Esophagus (tissue), 2 donors: ENCODE measurements at regions not wholly inside any gene's neighbourhood (a gene's known extent, or its start where the extent isn't known, plus 50 kb on each side); places are given as distances from the start of the nearest gene placed in this dataset.

Source experiments
- H3K27ac ChIP-seq, 2 donors: one replicate each; pipeline ENCODE4 v1.5.1; 2013; ENCODE audit warnings: low read depth in 2 of 2, mild to moderate bottlenecking in 2 of 2, inconsistent platforms in 1 of 2, low read length in 1 of 2, moderate library complexity in 1 of 2
- H3K27me3 ChIP-seq, 2 donors: one replicate each; pipeline ENCODE4 v1.6.1; 2013; ENCODE audit warnings: low read length in 2 of 2, control low read depth in 1 of 2, mild to moderate bottlenecking in 1 of 2; ENCODE audit not compliant: insufficient read depth in 2 of 2, control insufficient read depth in 1 of 2
- H3K36me3 ChIP-seq, 2 donors: one replicate each; pipeline ENCODE4 v1.6.1; 2013; ENCODE audit warnings: low read length in 1 of 2; ENCODE audit not compliant: control insufficient read depth in 2 of 2, insufficient read depth in 2 of 2
- H3K4me1 ChIP-seq, 2 donors: one replicate each; pipeline ENCODE4 v1.6.1; 2013; ENCODE audit warnings: low read length in 1 of 2; ENCODE audit not compliant: control insufficient read depth in 2 of 2, insufficient read depth in 2 of 2
- H3K4me3 ChIP-seq, 2 donors: one replicate each; pipeline ENCODE4 v1.5.1; 2013; ENCODE audit warnings: low read length in 2 of 2, mild to moderate bottlenecking in 2 of 2, low read depth in 1 of 2, moderate library complexity in 1 of 2
- H3K9me3 ChIP-seq, 2 donors: one replicate each; pipeline ENCODE4 v1.6.1; 2013; ENCODE audit warnings: mild to moderate bottlenecking in 2 of 2, low read depth in 1 of 2, low read length in 1 of 2, moderate library complexity in 1 of 2; ENCODE audit not compliant: control insufficient read depth in 2 of 2, insufficient read depth in 1 of 2
- WGBS, 2 donors: extraction: QIAGEN DNeasy Blood & Tissue Kit; methylation state at CpG; one replicate each; pipeline ENCODE4 v1.1.7; 2013; 5-methylcytosine and 5-hydroxymethylcytosine counted together
- donor health status: healthy with polysubstance abuse.
- donor health status: Bipolar disorder and iron deficiency.

DNA sequence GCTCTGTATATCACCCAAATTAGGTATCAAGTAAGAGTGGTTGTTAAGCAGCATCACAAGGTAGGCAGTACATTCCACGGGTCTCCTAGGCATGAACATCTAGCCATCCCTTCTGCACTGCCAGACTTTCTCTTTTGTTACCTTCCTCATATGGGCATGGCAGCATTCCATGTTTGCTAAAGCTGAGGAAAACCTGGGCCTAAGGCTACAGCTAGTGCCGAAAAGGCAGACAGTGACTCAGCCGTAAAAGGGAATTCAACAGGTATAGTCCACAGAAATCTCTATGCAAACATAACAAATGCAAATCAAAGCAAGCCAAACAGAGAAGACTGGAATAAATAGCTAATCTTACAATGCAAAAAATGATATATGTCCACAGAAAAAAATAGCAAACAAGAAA lies 645.4 kb downstream of the ZBBX start:
- Histone ChIP-seq H3K4me1 (no peaks in the 10 kb centered on the region), H3K27ac (no peak overlapping the region), H3K9me3 (no peaks in the 10 kb centered on the region), H3K36me3 (no peaks in the 10 kb centered on the region), H3K27me3 (no peaks in the 10 kb centered on the region), H3K4me3 (no peak overlapping the region)
- WGBS, 2 donors, result 50 to 72% methylated on average over 3 of the region's 3 CpGs

DNA sequence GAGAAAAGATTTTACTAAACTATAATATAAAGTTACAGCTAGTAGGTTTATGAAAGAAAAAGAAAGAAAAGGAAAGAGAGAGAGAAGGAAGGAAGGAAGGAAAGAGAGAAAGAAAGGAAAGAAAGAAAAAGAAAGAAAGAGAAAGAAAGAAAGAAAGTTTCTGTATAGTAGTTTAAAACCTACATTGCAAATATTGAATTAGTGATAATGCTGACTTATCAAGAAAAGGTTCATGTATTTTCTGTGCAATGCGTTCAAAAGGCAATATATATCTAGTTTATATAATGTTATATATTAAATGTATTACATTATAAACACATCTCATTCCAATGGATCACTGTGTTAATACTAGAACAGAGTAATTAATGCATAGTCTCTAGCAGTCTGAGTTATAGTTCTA lies 648.4 kb downstream of the ZBBX start:
- Histone ChIP-seq H3K4me1 (no peaks in the 10 kb centered on the region), H3K27me3 (no peaks in the 10 kb centered on the region), H3K9me3 (no peaks in the 10 kb centered on the region), H3K27ac (no peak overlapping the region), H3K4me3 (no peak overlapping the region), H3K36me3 (no peaks in the 10 kb centered on the region)
- 66 to 85% methylated on average over 1 of the region's 1 CpG for WGBS, 2 donors

DNA sequence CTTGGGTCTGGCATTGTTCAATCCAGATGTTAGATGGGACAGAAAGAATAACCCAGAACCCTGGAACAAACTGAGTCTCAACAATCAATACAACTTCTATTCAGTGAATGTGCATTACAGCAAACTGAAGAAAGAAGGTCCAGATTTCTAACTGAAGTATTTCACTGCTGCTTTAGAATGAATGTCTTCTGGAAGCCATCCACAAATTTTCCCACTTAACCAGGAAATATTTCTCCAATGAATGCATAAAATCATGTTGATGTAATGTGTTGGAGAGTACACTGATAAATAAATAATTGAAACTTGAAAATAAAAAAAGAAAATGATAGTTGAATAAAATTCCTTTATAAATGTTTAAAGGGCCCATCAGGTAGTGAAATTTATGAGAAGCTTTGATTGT lies 658.6 kb downstream of the ZBBX start:
- H3K9me3 ChIP-seq, result no peaks in the 10 kb centered on the region
- no peak overlapping the region for H3K27ac ChIP-seq
- no peaks in the 10 kb centered on the region for H3K36me3 ChIP-seq
- H3K4me3 ChIP-seq, result no peak overlapping the region
- no peaks in the 10 kb centered on the region for H3K27me3 ChIP-seq
- H3K4me1 ChIP-seq, result no peaks in the 10 kb centered on the region

DNA sequence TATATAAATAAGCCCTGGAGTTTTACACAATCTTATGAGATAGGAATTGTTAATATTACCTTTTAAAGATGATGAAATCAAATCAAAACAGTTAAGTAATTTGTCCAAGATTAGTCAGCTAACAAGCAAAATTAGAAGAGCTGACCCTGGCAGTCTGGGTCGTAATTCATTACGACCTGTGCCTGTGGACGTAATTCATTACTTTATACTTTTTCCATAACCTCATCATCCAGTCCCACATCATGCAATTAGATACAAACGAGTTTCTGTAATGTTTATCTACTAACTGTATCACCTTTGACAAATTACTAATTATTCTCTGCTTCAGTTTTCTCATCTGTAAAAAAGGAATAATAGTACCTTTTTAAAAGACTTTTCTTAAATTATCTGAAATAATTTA lies 665.9 kb downstream of the ZBBX start:
- no peak overlapping the region for H3K27ac ChIP-seq
- no peaks in the 10 kb centered on the region for H3K9me3 ChIP-seq
- WGBS, 2 donors, result 57 to 69% methylated on average over 4 of the region's 4 CpGs
- H3K36me3 ChIP-seq, result no peaks in the 10 kb centered on the region
- no peaks in the 10 kb centered on the region for H3K4me1 ChIP-seq
- no peak overlapping the region for H3K4me3 ChIP-seq
- H3K27me3 ChIP-seq, result no peaks in the 10 kb centered on the region

DNA sequence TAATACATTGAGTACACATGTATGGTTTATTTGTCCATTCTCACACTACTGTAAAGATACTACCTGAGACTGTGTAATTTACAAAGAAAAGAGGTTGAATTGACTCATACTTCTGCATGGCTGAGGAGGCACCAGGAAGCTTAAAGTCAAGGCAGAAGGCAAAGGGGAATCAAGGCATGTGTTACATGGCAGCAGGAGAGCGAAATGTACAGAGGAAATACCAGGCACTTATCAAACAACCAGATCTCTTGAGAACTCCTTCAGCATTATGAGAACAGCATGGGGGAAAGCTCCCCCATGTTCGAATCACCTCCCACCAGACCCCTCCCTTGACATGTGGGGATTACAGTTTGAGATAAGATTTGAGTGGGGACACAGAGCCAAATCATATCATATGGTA lies 666.3 kb downstream of the ZBBX start:
- H3K36me3 ChIP-seq, result no peaks in the 10 kb centered on the region
- no peaks in the 10 kb centered on the region for H3K27me3 ChIP-seq
- 29 to 47% methylated on average over 2 of the region's 2 CpGs for WGBS, 2 donors
- no peaks in the 10 kb centered on the region for H3K9me3 ChIP-seq
- H3K4me1 ChIP-seq, result no peaks in the 10 kb centered on the region
- H3K27ac ChIP-seq, result no peak overlapping the region
- no peak overlapping the region for H3K4me3 ChIP-seq

DNA sequence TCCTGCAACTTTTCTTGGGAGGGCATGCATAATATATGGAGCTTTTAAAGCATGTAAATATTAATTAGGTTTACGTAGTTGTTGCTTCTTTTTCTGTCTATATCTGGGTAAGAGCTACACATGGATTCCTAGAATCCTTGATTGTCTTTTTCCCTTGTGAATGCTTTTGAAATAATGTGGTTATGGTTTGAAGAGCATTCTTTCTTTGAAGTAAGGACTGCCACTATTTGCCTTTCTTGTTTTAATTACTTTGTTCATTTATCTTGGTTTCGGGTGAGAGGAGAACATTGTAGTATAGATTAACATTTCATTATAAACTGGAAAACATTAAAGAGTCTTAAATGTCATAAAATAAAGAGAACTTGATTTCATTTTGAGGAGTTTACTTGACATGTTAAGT lies 674.0 kb downstream of the ZBBX start:
- no peak overlapping the region for H3K4me3 ChIP-seq
- H3K4me1 ChIP-seq, result no peaks in the 10 kb centered on the region
- H3K27me3 ChIP-seq, result no peaks in the 10 kb centered on the region
- 40 to 54% methylated on average over 2 of the region's 2 CpGs for WGBS, 2 donors
- H3K27ac ChIP-seq, result no peak overlapping the region
- H3K9me3 ChIP-seq, result no peaks in the 10 kb centered on the region
- no peaks in the 10 kb centered on the region for H3K36me3 ChIP-seq

DNA sequence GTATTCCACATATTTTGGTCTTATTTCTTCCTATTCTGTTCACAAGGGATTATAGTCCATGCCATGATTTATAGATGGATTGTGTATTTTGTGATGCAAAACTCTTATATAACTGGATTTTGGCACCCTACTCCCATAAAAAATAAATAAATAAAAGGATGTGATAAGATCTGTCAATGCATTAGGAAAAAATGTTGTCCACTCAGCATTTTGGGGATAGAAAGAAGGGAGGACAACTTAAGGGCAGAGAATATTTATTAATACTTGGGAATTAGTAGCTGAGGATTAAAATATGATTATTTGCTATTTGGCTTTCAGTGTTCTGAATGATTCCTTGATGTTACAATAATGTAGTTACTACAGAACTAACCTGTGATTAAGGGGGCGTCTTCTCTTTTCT lies 682.6 kb downstream of the ZBBX start:
- Histone ChIP-seq H3K27ac (no peak overlapping the region), H3K27me3 (no peaks in the 10 kb centered on the region), H3K36me3 (no peaks in the 10 kb centered on the region), H3K4me1 (no peaks in the 10 kb centered on the region), H3K4me3 (no peak overlapping the region), H3K9me3 (no peaks in the 10 kb centered on the region)
- WGBS, 2 donors, result 78 to 86% methylated on average over 1 of the region's 1 CpG

DNA sequence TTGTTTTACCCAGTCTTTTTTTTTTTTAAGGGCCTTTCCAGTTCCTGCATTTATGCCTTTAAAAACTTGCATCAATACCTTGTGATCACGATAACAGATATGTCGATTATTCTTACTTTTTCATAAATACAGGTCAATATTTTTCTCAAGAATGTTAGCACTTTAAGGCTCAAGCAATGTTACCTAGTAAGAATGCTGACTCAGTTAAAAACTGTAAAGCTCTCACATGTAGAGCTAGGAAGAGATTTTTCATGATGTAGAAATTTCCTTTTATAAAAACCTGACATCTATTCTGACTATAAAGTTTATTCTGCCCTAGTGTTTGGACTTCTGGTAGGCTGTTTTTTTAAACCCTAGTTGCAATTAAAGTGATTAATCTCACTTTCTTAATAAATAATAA lies 684.0 kb downstream of the ZBBX start:
- H3K27ac ChIP-seq, result no peak overlapping the region
- no peak overlapping the region for H3K4me3 ChIP-seq
- H3K27me3 ChIP-seq, result no peaks in the 10 kb centered on the region
- H3K36me3 ChIP-seq, result no peaks in the 10 kb centered on the region
- 89 to 90% methylated on average over 2 of the region's 2 CpGs for WGBS, 2 donors
- no peaks in the 10 kb centered on the region for H3K9me3 ChIP-seq
- H3K4me1 ChIP-seq, result no peaks in the 10 kb centered on the region

DNA sequence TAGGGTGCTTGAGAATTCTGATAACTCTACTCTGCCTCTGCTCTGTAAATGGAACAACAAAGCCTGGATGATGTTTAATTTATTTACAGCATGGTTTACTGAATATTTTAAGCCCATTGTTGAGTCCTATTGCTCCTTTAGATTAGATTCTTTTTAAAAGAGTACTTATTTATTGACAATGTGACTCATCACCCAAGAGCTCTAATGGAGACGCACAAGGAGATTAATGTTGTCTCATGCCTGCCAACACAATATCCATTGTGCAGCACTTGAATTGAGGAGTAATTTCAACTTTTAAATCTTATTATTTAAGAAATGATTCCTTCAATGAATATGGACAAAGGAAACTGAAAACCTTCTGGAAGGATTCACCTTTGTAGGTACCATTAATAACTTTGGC lies 691.4 kb downstream of the ZBBX start:
- 51 to 61% methylated on average over 1 of the region's 1 CpG for WGBS, 2 donors
- H3K36me3 ChIP-seq, result no peaks in the 10 kb centered on the region
- no peak overlapping the region for H3K27ac ChIP-seq
- H3K27me3 ChIP-seq, result no peaks in the 10 kb centered on the region
- H3K9me3 ChIP-seq, result no peaks in the 10 kb centered on the region
- no peak overlapping the region for H3K4me3 ChIP-seq
- no peaks in the 10 kb centered on the region for H3K4me1 ChIP-seq

DNA sequence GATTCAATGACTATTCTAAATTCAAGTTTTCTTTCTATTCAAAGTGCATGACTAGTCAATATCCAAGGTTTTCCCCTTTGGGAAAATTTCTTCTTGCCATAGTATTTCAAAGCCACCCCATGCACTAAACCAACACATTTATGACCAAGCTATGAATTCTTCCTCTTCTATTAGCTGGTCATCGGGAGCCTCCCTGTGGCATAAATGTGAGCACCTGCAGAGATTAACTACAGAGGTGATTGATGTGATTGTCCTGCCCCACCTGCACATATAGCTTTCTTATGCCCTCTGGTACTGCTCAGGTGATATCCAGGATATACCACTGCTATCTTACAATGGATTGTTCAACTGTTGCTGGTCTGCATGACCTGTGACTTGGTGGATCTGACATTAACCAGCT lies 694.9 kb downstream of the ZBBX start:
- Histone ChIP-seq H3K27me3 (no peaks in the 10 kb centered on the region), H3K9me3 (no peaks in the 10 kb centered on the region), H3K4me1 (no peaks in the 10 kb centered on the region), H3K27ac (no peak overlapping the region), H3K36me3 (no peaks in the 10 kb centered on the region), H3K4me3 (no peak overlapping the region)
- 92 to 93% methylated on average over 1 of the region's 1 CpG for WGBS, 2 donors
